GM18868 (cell line): ENCODE measurements at regions not wholly inside any gene's neighbourhood (a gene's known extent, or its start where the extent isn't known, plus 50 kb on each side); places are given as distances from the start of the nearest gene placed in this dataset.
"Not testable (repeated sequence)": the region's sequence is repeated elsewhere in the genome, so short reads cannot be mapped to it uniquely, and the experiment has no call there.

Source experiments
- ATAC-seq: cut with Tn5 transposase; IDR thresholded peaks from one replicate; pipeline ENCODE4 v1.9.1; 2021; ENCODE audit warnings: mild to moderate bottlenecking, moderate library complexity; ENCODE audit not compliant: unreplicated experiment

DNA sequence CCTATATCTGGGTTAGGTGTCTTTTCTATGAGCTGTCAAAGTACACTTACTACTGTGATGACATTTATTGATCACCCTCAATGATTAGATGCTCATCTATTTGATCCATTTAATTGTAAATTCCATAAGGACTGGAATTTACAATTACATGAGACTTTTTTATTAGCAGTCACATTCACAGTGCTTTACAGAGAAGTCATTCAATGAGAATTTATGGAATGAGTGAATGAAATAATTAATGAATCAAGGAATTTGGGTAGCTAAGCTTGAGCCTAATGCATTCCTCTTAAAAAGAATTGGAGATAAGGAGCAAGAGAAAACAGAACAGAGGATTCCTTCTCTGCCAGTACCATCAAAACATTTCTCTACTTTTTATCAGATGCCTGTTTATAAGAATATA is 1437.5 kb upstream of the CDH8 start:
- ATAC-seq = no peak

DNA sequence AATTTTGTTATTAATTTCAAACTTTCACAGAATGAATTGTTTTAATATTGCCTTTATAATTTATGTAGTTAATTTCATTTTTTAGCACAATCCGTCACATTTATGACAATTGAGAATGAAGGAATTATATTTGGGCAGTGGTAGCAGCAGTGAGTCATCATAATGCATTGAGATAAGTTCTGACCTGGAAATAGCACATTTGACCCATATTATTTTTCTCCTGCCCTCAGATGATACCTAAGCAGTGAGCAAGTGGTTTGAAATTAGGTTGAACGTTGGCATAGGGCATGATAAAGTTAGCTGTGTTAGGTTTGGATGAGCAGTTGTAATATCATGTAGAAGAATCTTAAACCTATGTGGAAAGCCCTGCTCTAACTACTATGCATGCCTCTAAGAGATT is 1431.3 kb upstream of the CDH8 start:
- ATAC-seq = no peak

DNA sequence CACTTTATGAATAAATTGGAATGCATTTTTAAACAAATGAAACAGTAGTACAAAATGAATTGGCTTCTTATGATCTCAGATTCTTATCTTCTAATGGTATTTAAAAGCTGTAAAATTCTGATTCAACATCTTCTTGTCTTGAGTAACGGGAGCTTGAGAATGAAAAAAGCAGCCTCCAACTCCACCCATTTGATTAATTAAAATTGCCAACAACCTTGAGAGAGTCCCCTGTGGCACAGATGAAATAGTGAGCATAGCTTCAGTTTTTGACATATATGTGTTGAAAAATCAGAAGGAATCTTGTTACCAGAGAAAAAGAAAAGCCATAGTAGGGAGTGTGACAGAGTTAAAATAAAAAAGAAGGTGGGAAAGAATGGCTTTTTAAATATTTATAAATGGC is 1426.1 kb upstream of the CDH8 start:
- ATAC-seq = no peak

DNA sequence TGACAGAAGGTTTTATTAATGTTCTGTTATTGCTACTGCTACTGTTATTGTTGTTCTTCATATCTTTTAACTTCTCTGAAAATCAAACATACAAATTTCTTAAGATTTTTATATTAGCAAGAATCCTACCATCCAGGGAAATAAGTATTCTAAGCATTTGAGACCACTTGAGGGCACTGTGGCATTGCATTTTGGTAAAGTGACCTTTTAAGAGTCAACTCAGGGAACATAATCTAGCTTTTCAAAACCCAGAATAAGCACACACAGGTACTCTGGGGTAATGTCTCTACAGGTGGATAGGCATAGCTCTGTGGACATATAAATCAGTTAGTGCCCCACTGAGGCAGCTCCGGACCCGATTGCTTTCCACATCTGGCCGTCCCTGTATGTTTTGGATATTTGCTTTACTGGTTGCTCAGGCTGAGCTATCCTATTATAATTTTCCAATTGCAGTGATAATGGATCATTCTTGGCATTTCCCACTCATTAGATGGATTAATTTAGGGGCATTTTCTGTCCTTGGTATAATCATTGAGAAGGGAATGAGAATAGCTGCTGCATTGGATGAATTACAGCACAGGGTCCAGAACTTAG is 1425.1 kb upstream of the CDH8 start:
- no peak for ATAC-seq

DNA sequence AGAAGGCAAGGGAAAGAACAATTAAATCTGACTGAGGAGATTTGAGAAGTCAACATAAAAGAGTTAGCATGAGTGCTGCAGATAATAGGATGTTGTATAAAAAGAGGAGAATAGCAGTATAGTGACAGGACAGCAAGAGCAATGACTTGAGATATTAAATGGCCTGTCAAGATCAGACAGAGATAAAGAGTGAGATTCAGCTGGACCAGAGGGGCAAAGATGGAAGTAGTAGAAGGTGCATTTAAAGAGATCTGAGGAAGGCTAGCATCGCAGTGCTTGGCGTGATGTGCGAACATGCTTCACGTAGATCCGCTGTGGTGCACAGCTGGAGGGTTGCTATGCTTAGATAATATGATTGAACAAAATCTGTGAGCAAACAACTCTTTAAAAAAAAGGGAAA is 1422.6 kb upstream of the CDH8 start:
- ATAC-seq = no peak

DNA sequence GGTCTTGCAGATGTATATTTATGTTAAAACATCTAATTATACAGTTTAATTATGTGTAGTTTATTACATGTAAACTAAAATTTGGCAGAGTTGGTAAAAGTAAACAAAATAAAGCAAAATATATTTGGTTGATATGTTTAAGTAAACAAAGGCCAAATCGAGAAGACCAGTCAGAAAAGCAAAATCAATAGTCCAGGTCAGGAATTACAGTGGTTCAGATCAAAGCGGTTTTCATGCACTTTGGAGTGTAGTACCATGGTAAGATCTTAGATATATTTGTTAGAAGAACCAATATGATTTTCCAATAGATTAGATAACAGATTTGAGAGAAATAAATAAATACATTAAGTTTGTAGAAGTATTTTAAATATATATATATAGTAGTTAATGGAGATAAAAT is 1421.6 kb upstream of the CDH8 start:
- no peak for ATAC-seq

DNA sequence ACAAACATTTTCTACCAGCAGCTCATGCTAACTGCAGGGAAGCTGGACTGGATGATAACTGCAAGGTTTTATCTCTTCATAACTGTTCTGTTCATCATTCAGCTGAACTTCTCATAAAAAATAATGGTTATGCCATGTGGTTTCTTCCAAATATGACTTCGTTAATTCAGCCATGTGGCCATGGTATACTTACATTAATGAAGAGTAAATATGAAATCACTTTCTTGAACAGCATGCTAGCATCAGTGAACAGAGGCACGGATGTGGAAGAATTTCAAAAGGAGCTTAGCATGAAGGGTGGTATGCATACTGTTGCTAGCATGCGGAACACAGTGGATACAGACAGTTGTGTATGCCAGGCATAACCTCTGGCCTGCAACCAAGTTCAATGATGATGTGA is 1417.0 kb upstream of the CDH8 start:
- ATAC-seq = no peak

DNA sequence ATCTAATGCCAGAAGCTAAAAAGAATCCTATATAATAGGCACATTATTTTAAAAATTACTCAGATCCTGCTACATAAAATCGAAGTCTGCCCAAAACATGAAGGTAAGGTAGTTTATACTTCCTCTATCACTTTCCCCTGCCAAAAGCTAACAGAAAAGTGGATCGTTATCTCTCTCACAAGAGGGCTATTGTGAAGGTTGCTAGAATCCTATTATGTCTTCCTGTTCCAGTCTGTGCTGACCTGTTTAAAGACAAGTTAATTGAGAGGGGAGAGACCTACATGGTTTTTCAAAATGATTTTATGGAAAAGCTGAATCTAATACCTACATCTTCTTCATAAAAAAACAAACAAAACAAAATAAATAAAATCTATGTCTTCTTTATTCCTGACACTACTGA is 1410.9 kb upstream of the CDH8 start:
- no peak for ATAC-seq

DNA sequence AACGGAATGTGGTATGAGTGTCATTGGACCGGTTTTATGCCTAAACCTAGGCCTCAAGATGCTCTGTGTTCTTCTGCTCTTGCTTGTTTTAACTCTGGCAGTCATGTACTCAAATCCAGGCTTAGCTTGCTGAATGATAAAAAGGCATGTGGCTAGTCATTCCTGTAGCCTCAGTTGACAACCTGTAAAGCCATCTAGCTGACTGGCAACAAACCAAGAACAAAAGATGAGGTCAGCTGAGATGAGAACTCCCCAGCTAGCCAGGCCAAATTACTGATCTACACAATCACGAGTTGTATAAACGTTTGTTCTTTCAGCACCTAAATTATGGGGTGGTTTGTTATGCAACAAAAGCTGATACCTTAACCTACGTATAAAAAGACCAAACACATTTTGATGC is 1406.0 kb upstream of the CDH8 start:
- ATAC-seq = no peak

DNA sequence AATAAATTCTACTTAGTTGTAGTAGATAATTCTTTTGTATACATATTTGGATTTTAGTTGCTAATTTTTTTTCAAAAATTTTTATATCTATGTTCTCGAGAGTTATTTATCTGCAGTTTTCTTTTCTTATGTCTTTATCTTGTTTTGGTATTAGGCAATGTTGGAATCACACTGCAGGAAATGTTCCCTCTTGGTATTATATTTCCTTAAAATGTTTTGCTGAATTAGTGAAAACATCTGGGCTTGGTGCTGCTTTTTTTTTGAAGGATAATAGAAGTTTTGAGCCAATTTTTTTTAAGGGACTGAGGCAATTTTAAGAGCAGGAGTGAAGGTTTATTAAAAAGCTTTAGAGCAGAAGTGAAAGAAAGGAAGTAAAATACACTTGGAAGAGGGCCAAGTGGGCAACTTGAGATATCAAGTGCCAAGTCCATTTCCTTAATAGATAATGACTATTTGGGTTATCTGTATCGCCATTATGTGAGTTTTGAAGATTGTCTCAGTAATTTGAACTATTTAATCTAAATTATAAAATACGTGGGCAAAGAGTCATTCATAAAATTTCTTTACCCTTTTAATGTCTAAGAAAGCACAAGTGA is 1390.1 kb upstream of the CDH8 start:
- no peak for ATAC-seq

DNA sequence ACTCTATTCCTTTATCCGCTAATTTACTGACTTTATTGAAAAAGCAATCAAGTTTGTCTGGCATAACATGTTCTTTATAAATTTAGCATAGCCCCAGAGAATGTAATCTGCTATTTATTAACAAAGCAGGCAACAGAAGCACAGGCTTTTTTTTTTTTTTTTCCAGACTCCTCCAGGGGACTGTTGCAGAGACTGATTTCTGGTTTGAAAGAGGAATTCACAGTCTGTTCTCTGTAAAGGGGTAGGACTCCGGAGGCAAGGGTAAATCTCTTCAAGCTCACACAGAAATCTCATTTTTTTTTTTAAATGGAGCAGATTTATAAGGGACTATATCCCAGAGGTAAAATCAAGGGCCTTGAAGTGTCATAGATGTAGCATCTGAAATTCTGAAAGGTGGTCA is 1386.5 kb upstream of the CDH8 start:
- ATAC-seq = no peak

DNA sequence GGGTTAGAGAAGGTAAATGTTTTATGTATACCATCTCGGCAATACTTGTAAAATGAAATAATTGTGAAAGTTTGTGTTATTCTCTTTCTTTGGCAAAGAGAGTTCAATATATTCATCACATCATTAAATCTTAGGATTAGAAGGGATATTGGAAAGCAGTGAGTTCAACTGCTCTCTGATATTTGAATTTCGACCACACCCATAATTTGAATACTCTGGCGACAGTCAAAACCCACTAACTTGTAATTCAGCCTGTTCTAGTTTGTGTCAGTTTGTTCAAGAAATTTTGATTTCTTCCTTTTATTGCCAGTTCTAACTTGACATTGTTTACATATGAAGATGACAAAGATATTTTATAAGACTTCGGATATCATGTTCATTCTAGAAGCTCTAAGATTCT is 1380.5 kb upstream of the CDH8 start:
- no peak for ATAC-seq

DNA sequence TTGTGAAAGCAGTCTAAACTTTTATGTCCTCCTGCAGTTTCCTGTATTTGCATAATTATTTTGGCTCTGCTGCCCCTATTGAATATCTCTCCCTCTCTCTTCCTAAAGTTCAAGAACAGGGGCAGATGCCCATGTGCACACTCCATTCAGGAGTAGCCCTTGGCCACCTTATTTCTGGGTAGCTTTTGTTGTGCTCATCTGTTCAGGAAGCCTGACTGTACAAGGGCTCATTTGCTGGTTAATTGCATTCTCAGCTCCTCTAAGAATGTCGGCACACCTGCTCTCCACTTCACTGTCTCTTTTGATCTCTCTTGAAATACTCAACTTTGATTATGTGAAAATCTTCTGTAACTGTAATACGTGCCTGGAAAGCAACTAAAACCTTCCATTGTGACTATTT is 1378.8 kb upstream of the CDH8 start:
- ATAC-seq = no peak

DNA sequence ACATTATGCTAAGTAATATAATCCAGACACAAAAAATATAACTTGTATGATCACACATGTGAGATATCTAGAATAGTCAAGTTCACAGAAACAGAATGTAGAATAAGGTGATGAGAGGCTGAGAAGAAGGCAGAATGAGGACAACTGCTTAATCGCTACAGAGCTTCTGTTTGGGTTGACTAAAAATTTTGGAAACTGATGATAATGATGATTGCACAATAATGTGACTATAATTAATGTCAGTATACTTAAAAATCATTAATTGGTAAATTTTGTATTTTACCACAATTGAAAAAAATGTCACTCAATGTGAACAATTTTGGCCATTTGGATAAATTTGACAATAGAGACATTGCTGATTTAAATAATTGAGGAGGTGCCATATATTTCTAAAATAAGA is 1374.4 kb upstream of the CDH8 start:
- ATAC-seq = no peak

DNA sequence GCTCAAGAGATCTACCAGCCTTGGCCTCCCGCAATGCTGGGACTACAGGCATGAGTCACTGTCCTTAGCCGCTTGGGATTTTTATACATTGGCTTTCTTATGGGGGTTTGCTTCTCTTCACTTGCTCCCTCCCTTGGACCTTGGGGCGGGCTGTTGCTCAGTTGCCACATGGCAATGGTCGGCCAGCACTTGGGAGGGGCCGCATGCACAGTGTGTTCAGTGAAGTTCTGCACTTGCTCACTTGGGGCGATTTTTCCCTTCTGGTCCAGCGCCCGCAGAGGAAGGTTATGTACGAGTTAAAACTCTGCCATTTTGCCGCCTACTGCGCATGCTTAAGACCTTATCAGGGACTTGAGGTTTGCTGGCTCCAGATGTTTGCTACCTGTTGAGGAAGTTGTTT is 1367.6 kb upstream of the CDH8 start:
- no peak for ATAC-seq

DNA sequence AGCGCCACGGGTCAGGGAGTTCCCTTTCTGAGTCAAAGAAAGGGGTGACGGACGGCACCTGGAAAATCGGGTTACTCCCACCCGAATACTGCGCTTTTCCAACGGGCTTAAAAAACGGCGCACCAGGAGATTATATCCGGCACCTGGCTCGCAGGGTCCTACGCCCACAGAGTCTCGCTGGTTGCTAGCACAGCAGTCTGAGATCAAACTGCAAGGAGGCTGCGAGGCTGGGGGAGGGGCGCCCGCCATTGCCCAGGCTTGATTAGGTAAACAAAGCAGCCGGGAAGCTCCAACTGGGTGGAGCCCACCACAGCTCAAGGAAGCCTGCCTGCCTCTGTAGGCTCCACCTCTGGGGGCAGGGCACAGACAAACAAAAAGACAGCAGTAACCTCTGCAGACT is 1352.0 kb upstream of the CDH8 start:
- ATAC-seq = not testable (repeated sequence)

DNA sequence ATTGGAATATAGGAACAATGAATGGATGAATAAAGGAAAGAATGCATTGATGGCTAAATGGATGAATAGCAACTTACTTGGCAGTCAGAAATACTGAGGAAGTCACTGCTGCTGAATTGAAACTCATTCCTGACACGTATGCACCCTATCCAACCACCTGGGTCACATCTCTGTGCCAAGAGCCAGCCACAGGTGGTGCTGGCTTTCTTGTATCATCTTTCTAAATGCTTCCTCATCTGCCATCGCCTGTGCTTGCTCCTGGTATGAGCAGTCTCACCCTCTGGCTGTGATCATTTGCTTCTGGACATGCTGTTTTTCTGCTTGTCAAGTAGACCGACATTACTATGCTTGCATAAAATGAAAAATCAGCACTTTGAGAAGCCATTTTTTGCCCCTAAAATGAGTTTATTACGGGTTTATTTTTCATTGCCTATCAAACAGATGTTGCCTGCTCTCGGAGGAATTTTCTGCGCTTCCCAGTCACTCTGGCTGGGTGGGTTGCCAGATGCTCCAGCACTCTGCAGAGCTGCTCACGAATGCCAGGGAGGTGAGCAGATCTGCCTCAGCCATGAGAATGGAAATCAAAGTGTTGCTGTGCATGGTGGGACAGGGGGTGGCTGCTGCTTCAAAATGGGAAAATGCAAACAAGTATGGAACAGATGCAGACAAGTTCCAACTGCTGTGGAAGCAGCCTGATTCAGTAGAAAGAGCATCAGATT is 1349.6 kb upstream of the CDH8 start:
- no peak for ATAC-seq

DNA sequence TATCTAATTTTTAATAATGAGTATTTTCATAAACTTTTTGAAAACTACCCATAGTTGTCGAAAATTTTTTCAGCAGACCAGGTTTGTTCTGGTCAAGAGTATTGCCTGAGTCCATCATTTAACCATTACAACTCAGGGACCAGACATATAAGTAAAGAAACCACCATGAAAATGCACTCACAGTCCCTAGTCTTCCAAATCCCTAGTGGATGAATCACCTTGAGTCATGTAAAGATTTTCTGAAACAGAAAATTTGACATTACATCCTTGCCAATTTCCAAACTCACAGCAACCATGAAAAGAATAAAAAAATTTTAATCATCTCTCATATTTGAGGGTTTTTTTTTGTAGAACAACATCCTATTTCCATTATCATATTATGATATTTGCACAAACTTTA is 1337.5 kb upstream of the CDH8 start:
- no peak for ATAC-seq

DNA sequence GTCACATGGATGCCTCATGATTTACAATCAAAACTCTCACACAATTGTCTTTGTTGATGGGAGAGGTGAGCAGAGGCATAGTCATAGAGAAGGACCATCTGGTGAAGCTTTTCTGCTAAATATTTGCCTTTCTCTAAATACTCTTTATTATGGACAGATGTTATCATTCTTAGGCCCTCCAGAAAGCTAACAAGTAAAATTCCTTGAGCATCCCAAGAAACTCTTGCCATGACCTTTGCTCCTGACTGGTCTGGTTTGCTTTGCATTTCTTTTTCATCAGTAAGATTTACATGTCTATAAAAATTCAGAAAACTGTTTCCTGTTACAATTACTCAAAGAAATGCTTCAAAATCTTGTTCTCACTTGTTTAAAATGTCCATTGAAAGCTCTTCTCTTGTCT is 1336.6 kb upstream of the CDH8 start:
- ATAC-seq = no peak

DNA sequence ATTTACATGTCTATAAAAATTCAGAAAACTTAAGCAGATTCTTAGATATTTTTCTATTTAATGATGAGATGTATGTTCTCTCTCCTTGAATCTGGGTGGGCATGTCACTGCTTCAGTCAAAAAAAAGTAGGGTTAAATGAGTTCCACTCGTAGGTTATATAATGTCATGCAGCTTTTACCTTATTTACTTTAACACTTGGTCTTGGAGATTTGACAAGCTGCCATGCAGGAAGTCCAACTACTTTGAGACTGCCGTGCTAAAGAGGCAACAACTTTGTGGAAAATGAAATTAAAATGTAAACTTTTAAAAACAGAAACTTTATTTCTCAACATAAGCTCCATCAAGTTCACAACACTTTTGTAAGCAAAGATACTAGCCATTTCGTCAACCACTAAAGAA is 1336.0 kb upstream of the CDH8 start:
- ATAC-seq = no peak

DNA sequence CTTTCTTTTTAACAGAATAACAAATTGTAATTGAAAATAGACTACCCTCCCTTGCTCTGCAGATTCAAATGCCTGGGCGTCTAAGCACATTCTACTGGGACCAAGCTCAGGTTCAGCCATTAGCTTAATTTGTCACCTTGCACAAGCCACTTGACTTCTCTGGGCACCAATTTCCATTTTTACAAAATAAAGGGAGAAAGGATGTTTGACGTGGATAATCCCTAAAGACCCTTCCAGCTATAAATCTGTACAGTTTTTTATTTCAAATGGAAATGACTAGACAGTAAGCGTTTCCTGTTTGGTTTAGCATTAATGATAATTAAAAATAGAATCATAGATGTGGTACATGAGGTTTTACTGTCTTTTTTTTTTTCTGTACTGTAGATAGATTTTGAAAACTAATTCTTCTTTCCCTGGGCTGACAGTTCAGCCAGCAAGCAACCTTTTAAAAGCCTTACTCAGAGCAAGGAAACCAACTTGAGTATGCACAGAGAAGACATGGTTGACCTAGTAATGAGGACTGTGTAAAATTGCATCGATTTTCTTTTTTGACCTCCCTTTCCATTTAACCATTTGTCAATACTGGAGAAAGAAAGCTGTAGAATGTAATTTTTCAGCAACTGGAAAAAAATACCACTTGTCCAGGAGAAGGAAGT is 1329.5 kb upstream of the CDH8 start:
- ATAC-seq = no peak

DNA sequence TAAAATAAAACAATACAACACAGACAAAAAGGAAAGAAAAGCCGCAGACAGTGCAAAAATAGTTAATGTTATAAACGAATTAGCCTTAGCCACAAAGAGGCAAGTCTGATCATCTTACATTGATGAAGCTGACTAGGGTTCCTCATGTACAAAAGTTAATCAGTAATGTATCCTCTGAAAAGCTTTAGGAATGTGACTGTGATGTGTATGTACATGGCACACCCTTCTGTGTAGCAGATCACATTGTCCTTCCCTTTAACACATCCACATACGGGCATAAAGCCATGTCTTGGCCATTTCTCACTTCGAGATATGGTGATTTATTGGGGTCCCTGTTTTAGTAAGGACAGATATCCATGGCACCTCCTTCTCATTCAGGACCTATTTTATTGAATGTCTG is 1327.5 kb upstream of the CDH8 start:
- ATAC-seq = no peak
